Hepatocyte (in vitro differentiated cells): ENCODE measurements at regions not wholly inside any gene's neighbourhood (a gene's known extent, or its start where the extent isn't known, plus 50 kb on each side); places are given as distances from the start of the nearest gene placed in this dataset.

Experiments
- CTCF ChIP-seq: fragments of 200-600 bp; sonication (generic); IDR thresholded peaks from 2 replicates; pipeline ENCODE4 v1.5.1; 2016; ENCODE audit warnings: antibody characterized with exemption, mild to moderate bottlenecking; ENCODE audit not compliant: poor library complexity
- EZH2 ChIP-seq: fragments of 200-600 bp; sonication (generic); IDR thresholded peaks from 2 replicates; pipeline ENCODE4 v1.6.1; 2016; ENCODE audit warnings: antibody characterized with exemption, mild to moderate bottlenecking, borderline replicate concordance

GRCh38 chr13:94936633-94937032 is 224.3 kb upstream of the SOX21 start:
- TF ChIP-seq CTCF (no peak), EZH2 (no peak)
